ENCODE measurements at regions not wholly inside any gene's neighbourhood (a gene's known extent, or its start where the extent isn't known, plus 50 kb on each side); places are given as distances from the start of the nearest gene placed in this dataset.

DNA sequence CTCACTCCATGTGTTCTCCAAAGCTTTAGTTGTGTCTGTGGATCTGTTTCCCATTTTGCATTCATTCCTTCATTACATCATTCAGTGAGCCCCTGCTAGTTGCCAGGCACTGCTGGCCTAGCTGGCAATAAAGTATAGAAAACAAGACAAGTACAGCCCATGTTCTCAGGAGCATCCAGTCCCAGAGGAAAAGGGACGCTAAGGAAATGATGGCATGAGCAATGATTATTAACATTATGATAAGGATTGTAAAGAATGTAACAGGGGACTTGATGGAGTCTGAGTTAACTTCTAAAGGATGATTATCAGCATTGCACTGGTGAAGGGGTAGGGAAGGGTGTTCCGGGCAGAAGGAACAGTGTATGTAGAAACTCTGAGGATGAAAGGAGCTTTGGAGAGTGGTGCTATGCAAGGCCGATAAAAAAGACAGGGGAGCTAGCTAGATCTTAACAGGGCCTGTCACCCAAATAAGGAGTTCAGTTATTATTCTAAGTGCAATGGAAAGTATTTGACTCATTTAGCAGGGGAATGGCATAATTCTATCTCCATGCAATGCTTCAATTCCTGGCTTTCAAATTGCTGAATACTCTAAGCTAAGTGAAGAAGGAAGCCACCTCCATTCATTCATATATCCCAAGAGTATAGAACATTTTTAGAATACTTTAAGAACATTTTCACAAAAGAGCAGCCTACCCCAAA, 258.2 kb upstream of the STT3B start:
- TF ChIP-seq, protein P1, sequence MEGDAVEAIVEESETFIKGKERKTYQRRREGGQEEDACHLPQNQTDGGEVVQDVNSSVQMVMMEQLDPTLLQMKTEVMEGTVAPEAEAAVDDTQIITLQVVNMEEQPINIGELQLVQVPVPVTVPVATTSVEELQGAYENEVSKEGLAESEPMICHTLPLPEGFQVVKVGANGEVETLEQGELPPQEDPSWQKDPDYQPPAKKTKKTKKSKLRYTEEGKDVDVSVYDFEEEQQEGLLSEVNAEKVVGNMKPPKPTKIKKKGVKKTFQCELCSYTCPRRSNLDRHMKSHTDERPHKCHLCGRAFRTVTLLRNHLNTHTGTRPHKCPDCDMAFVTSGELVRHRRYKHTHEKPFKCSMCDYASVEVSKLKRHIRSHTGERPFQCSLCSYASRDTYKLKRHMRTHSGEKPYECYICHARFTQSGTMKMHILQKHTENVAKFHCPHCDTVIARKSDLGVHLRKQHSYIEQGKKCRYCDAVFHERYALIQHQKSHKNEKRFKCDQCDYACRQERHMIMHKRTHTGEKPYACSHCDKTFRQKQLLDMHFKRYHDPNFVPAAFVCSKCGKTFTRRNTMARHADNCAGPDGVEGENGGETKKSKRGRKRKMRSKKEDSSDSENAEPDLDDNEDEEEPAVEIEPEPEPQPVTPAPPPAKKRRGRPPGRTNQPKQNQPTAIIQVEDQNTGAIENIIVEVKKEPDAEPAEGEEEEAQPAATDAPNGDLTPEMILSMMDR (IDR thresholded peaks at IDR 0.05; ENCODE audit: poor library complexity), result no peak
- TF ChIP-seq EZH2 (IDR thresholded peaks at IDR 0.05; ENCODE audit: borderline replicate concordance) (no peak), EZH2phosphoT487 (IDR thresholded peaks at IDR 0.05; ENCODE audit: low read depth, severe bottlenecking, unreplicated experiment) (no peak)
- DNase-seq (ENCODE audit: low spot score), result no peak
- Histone ChIP-seq H2AFZ (no peak overlapping the region), H4K20me1 (ENCODE audit: insufficient read depth, poor library complexity, severe bottlenecking) (no peaks in the 10 kb centered on the region), H3K36me3 (replicated peaks; ENCODE audit: insufficient read depth, low read depth) (no peaks in the 10 kb centered on the region), H3K79me2 (no peaks in the 10 kb centered on the region), H3K4me1 (ENCODE audit: insufficient read depth) (no peaks in the 10 kb centered on the region), H3K9me3 (ENCODE audit: low read depth) (no peaks in the 10 kb centered on the region), H3K27me3 (no peaks in the 10 kb centered on the region), H3K27ac (no peak overlapping the region), H3K4me3 (no peak overlapping the region), H3K9me2 (replicated peaks; ENCODE audit: insufficient read depth) (no peaks in the 10 kb centered on the region), H3K4me2 (no peak overlapping the region)
- WGBS (ENCODE audit: low lambda C conversion rate, missing lambda C conversion rate), result 84% methylated on average over 3 of the region's 3 CpGs

DNA sequence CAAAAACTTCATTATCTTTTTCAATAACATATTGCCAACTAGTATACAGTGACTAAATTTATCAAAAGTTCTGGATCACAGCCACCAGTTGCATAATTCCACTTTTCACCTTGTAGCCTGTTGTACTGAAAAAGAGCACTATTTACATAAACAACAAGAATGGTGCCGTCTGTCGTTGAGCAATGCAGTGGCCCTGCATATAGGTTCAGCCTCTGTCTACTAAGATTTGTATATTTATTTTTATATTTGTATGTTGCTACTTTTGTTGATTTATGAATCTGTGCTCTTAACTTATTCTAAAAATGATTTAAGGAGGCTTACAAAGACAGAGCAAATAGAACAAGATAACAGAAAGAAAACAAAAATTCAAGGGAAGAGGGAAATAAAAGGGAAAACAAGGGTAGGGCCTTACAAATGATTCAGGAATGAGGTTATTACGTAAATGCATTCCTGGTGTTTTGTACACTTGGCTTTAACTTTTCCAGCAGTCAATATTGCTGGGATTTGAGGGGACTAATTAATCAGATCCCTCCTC, 257.6 kb upstream of the STT3B start:
- H3K36me3 ChIP-seq (replicated peaks; ENCODE audit: insufficient read depth, low read depth), result no peaks in the 10 kb centered on the region
- H3K9me3 ChIP-seq (ENCODE audit: low read depth), result no peaks in the 10 kb centered on the region
- H3K4me2 ChIP-seq, result no peak overlapping the region
- H3K9me2 ChIP-seq (replicated peaks; ENCODE audit: insufficient read depth), result no peaks in the 10 kb centered on the region
- no peaks in the 10 kb centered on the region for H4K20me1 ChIP-seq (ENCODE audit: insufficient read depth, poor library complexity, severe bottlenecking)
- H3K27me3 ChIP-seq, result no peaks in the 10 kb centered on the region
- peak overlapping the region; percentile 8 for H3K27ac ChIP-seq
- H3K4me3 ChIP-seq, result no peak overlapping the region
- peak; percentile 22 for DNase-seq (ENCODE audit: low spot score)
- H3K4me1 ChIP-seq (ENCODE audit: insufficient read depth), result no peaks in the 10 kb centered on the region
- no peak overlapping the region for H2AFZ ChIP-seq
- 40% methylated on average over 3 of the region's 3 CpGs for WGBS (ENCODE audit: low lambda C conversion rate, missing lambda C conversion rate)
- TF ChIP-seq EZH2phosphoT487 (IDR thresholded peaks at IDR 0.05; ENCODE audit: low read depth, severe bottlenecking, unreplicated experiment) (no peak), EZH2 (IDR thresholded peaks at IDR 0.05; ENCODE audit: borderline replicate concordance) (no peak)
- TF ChIP-seq, protein P1 (IDR thresholded peaks at IDR 0.05; ENCODE audit: poor library complexity), result no peak
- H3K79me2 ChIP-seq, result no peaks in the 10 kb centered on the region

DNA sequence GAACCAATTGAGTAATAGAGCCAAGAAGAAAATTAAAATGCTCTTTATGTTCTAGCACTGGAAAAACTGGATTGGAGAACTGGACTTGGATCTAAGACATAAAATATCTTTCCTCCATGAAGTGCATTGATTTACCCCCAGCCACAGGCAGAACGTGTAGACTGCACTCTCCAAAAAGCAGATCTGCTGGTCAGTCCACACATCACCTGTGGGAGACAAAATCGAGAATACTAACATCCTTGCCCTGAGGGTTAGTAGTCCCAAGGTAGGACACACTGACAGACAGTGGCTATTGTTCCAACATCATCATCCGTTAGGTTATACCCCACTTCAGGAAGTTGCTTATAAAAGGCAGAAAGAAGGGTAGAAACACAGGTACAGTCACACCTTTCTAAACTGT, 257.1 kb upstream of the STT3B start:
- no peak for TF ChIP-seq EZH2 (IDR thresholded peaks at IDR 0.05; ENCODE audit: borderline replicate concordance)
- no peak for TF ChIP-seq EZH2phosphoT487 (IDR thresholded peaks at IDR 0.05; ENCODE audit: low read depth, severe bottlenecking, unreplicated experiment)
- TF ChIP-seq, protein P1 (IDR thresholded peaks at IDR 0.05; ENCODE audit: poor library complexity), result no peak
- Histone ChIP-seq H3K9me2 (replicated peaks; ENCODE audit: insufficient read depth) (no peaks in the 10 kb centered on the region), H3K79me2 (no peaks in the 10 kb centered on the region), H2AFZ (no peak overlapping the region), H4K20me1 (ENCODE audit: insufficient read depth, poor library complexity, severe bottlenecking) (no peaks in the 10 kb centered on the region), H3K4me3 (no peak overlapping the region), H3K9me3 (ENCODE audit: low read depth) (no peaks in the 10 kb centered on the region), H3K27ac (peak overlapping the region; percentile 8), H3K27me3 (no peaks in the 10 kb centered on the region), H3K4me1 (ENCODE audit: insufficient read depth) (no peaks in the 10 kb centered on the region), H3K4me2 (no peak overlapping the region), H3K36me3 (replicated peaks; ENCODE audit: insufficient read depth, low read depth) (no peaks in the 10 kb centered on the region)
- WGBS (ENCODE audit: low lambda C conversion rate, missing lambda C conversion rate), result 62% methylated on average over 3 of the region's 3 CpGs
- DNase-seq (ENCODE audit: low spot score), result no peak
